ENCODE measurements at regions not wholly inside any gene's neighbourhood (a gene's known extent, or its start where the extent isn't known, plus 50 kb on each side); places are given as distances from the start of the nearest gene placed in this dataset.

DNA sequence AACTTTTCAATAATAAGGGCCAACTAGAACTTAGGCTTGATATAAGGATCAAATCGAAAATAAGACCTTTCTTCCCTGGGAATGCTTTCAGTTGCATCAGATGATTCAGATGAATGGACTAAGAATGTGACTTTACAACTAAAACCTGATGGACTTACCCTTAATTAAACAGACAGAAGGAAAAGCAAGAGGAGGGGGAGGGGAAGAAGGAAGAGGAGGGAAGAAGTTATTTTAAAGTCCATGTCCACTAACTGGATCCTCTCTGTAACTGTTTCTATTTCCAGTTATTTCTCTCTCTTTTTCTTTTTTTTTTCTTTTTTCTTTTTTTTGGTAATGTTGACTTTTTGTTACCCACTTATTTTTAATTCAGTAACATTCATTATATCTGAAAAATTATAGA, 486.0 kb downstream of the MAFB start:
- no peaks in the 10 kb centered on the region for H3K27me3 ChIP-seq (ENCODE audit: low read length)
- no peak overlapping the region for H3K27ac ChIP-seq (ENCODE audit: low read depth, low read length)
- H2AFZ ChIP-seq (ENCODE audit: low read depth, low read length, severe bottlenecking) = no peak overlapping the region
- no peak overlapping the region for H3K4me3 ChIP-seq (ENCODE audit: insufficient read depth, low read length, poor library complexity, severe bottlenecking)
- no peaks in the 10 kb centered on the region for H4K20me1 ChIP-seq (ENCODE audit: low read depth, low read length)
- H3F3A ChIP-seq (ENCODE audit: insufficient read depth) = no peaks in the 10 kb centered on the region
- no peaks in the 10 kb centered on the region for H3K9me3 ChIP-seq (ENCODE audit: insufficient read depth, low read length)
- H3K4me2 ChIP-seq (ENCODE audit: low read depth, low read length, poor library complexity, severe bottlenecking) = no peak overlapping the region
- H3K9ac ChIP-seq (ENCODE audit: low read length) = no peak overlapping the region
- H3K9me2 ChIP-seq (replicated peaks; ENCODE audit: insufficient read depth, low read length) = no peaks in the 10 kb centered on the region
- H3K79me2 ChIP-seq (ENCODE audit: insufficient read depth, low read length) = no peaks in the 10 kb centered on the region
- H3K36me3 ChIP-seq (ENCODE audit: low read length) = no peaks in the 10 kb centered on the region
- TF ChIP-seq EZH2phosphoT487 (conservative IDR thresholded peaks at IDR 0.05; ENCODE audit: low read length) = no peak

DNA sequence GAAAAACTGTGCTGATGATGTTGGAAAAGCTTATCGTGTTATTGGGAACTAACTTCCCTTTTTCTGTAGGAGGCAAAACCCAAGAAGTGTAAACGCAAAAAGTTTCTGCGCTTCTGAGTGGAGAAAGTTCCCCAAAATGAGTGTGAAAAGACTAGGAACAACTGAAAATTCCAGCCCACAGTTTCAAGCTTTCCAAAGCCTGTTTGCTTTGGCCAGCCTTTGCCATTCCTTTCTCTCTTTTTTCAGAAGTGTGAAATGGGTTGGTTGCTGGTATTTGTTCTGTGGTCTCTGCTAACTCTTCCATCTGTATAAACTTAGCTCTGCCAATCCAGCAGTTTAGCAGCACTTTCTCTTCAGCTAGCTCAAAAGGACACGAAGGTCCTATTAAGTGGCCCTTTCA, 491.3 kb downstream of the MAFB start:
- Histone ChIP-seq H3K27me3 (ENCODE audit: low read length) (no peaks in the 10 kb centered on the region), H3K9ac (ENCODE audit: low read length) (no peak overlapping the region), H3K9me2 (replicated peaks; ENCODE audit: insufficient read depth, low read length) (no peaks in the 10 kb centered on the region), H3F3A (ENCODE audit: insufficient read depth) (no peaks in the 10 kb centered on the region), H3K36me3 (ENCODE audit: low read length) (no peaks in the 10 kb centered on the region), H4K20me1 (ENCODE audit: low read depth, low read length) (no peaks in the 10 kb centered on the region), H3K79me2 (ENCODE audit: insufficient read depth, low read length) (no peaks in the 10 kb centered on the region), H2AFZ (ENCODE audit: low read depth, low read length, severe bottlenecking) (no peak overlapping the region), H3K9me3 (ENCODE audit: insufficient read depth, low read length) (no peaks in the 10 kb centered on the region), H3K4me2 (ENCODE audit: low read depth, low read length, poor library complexity, severe bottlenecking) (no peak overlapping the region), H3K27ac (ENCODE audit: low read depth, low read length) (no peak overlapping the region), H3K4me3 (ENCODE audit: insufficient read depth, low read length, poor library complexity, severe bottlenecking) (no peak overlapping the region)
- TF ChIP-seq EZH2phosphoT487 (conservative IDR thresholded peaks at IDR 0.05; ENCODE audit: low read length) (no peak), CTCF (IDR thresholded peaks at IDR 0.05; ENCODE audit: insufficient read depth, low read length, poor library complexity, severe bottlenecking) (no peak)

- Histone ChIP-seq H3F3A (ENCODE audit: insufficient read depth) (no peaks in the 10 kb centered on the region), H4K20me1 (ENCODE audit: low read depth, low read length) (no peaks in the 10 kb centered on the region), H3K27ac (ENCODE audit: low read depth, low read length) (no peak overlapping the region), H3K9ac (ENCODE audit: low read length) (no peak overlapping the region), H3K79me2 (ENCODE audit: insufficient read depth, low read length) (no peaks in the 10 kb centered on the region), H3K27me3 (ENCODE audit: low read length) (no peaks in the 10 kb centered on the region), H3K4me3 (ENCODE audit: insufficient read depth, low read length, poor library complexity, severe bottlenecking) (no peak overlapping the region), H3K9me3 (ENCODE audit: insufficient read depth, low read length) (no peaks in the 10 kb centered on the region), H3K36me3 (ENCODE audit: low read length) (no peaks in the 10 kb centered on the region), H3K9me2 (replicated peaks; ENCODE audit: insufficient read depth, low read length) (no peaks in the 10 kb centered on the region), H2AFZ (ENCODE audit: low read depth, low read length, severe bottlenecking) (no peak overlapping the region), H3K4me2 (ENCODE audit: low read depth, low read length, poor library complexity, severe bottlenecking) (no peak overlapping the region)
- no peak for TF ChIP-seq CTCF (IDR thresholded peaks at IDR 0.05; ENCODE audit: insufficient read depth, low read length, poor library complexity, severe bottlenecking)
- no peak for TF ChIP-seq EZH2phosphoT487 (conservative IDR thresholded peaks at IDR 0.05; ENCODE audit: low read length)
Measured at GRCh38 chr20:40196846-40197436, 492.1 kb downstream of the MAFB start.

DNA sequence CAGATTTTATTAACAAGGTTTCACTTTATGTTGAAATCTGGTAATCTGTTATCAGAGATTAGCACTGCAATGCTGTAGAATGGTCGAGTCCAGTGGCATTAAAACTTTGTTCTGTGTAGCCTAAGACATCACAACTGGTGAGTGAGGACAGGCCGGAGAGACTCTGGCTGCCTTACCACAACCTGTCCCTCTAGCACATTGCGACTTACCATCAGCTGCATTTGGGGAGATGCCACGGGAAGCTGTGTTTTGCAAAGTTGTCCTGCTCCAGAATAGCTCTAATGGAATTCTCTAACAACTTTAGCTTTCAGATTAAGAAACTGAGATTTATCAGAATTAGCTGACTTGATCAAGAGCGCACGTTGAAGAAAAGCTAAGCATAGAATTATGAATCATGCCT, 493.3 kb downstream of the MAFB start:
- Histone ChIP-seq H3K36me3 (ENCODE audit: low read length) (no peaks in the 10 kb centered on the region), H3K27ac (ENCODE audit: low read depth, low read length) (no peak overlapping the region), H3K4me2 (ENCODE audit: low read depth, low read length, poor library complexity, severe bottlenecking) (no peak overlapping the region), H3K9me2 (replicated peaks; ENCODE audit: insufficient read depth, low read length) (no peaks in the 10 kb centered on the region), H3K79me2 (ENCODE audit: insufficient read depth, low read length) (no peaks in the 10 kb centered on the region), H4K20me1 (ENCODE audit: low read depth, low read length) (no peaks in the 10 kb centered on the region), H3K27me3 (ENCODE audit: low read length) (no peaks in the 10 kb centered on the region), H2AFZ (ENCODE audit: low read depth, low read length, severe bottlenecking) (no peak overlapping the region), H3K9ac (ENCODE audit: low read length) (no peak overlapping the region), H3K9me3 (ENCODE audit: insufficient read depth, low read length) (no peaks in the 10 kb centered on the region), H3K4me3 (ENCODE audit: insufficient read depth, low read length, poor library complexity, severe bottlenecking) (no peak overlapping the region), H3F3A (ENCODE audit: insufficient read depth) (no peaks in the 10 kb centered on the region)
- TF ChIP-seq EZH2phosphoT487 (conservative IDR thresholded peaks at IDR 0.05; ENCODE audit: low read length) (no peak), CTCF (IDR thresholded peaks at IDR 0.05; ENCODE audit: insufficient read depth, low read length, poor library complexity, severe bottlenecking) (no peak)

Data from SU-DHL-6 (cell line).